ENCODE measurements at regions not wholly inside any gene's neighbourhood (a gene's known extent, or its start where the extent isn't known, plus 50 kb on each side); places are given as distances from the start of the nearest gene placed in this dataset.
"Not testable (repeated sequence)": the region's sequence is repeated elsewhere in the genome, so short reads cannot be mapped to it uniquely, and the experiment has no call there.

GRCh38 chr3:176032043-176032442, 1165.2 kb downstream of the TBL1XR1 start:
- no peak for DNase-seq

GRCh38 chr3:176016203-176016602, 1157.1 kb downstream of the NAALADL2 start:
- not testable (repeated sequence) for DNase-seq

DNA sequence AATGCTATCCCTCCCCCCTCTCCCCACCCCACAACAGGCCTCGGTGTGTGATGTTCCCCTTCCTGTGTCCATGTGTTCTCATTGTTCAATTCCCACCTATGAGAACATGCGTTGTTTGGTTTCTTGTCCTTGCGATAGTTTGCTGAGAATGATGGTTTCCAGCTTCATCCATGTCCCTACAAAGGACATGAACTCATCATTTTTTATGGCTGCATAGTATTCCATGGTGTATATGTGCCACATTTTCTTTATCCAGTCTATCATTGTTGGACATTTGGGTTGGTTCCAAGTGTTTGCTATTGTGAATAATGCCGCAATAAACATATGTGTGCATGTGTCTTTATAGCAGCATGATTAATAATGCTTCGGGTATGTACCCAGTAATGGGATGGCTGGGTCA, 1156.1 kb downstream of the NAALADL2 start:
- DNase-seq: not testable (repeated sequence)

- no peak for DNase-seq
These were observed 1150.1 kb downstream of the NAALADL2 start for GRCh38 chr3:176009256-176009655.

GRCh38 chr3:176005564-176005963, 1146.4 kb downstream of the NAALADL2 start:
- no peak for DNase-seq

DNA sequence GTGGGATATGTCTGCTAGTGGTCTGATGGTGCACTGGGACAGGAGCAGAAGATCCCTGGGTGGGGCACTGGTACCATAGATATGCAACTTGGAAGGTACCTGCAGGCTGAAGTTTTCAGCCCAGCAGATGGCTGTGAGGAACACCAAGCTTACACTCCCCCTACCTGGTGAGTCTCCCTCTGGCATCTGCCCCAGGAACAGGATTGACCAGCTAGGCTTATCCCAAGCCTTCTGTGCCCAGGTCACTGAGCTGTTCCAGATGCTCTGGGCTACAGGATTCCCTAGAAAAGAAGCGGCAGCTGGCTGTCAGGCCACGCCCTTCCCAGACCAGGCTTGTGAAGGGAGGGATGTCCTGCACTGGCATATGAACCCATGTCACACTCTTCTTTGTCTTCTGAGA, 1130.0 kb downstream of the NAALADL2 start:
- no peak for DNase-seq

GRCh38 chr3:175988401-175988800, 1129.3 kb downstream of the NAALADL2 start:
- no peak for DNase-seq

DNA sequence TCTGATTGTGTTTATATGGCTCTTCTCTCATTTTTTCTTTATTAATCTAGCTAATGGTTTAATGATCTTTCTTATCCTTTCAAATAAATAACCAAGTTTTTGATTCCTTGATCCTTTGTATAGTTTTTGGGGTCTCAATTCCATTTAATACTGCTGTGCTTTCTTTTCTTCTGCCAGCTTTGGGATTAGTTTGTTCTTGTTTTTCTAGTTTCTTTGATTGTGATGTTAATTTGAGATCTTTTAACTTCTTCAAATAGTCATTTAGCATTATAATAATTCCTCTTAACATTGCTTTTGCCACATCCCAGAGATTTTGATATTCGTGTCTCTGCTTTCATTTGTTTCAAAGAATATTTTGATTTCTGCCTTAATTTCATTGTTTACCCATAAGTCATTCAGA, 1126.6 kb downstream of the NAALADL2 start:
- no peak for DNase-seq

GRCh38 chr3:175983379-175983778, 1124.2 kb downstream of the NAALADL2 start:
- DNase-seq: no peak

GRCh38 chr3:175980486-175981090, 1121.5 kb downstream of the NAALADL2 start:
- no peak for DNase-seq

DNA sequence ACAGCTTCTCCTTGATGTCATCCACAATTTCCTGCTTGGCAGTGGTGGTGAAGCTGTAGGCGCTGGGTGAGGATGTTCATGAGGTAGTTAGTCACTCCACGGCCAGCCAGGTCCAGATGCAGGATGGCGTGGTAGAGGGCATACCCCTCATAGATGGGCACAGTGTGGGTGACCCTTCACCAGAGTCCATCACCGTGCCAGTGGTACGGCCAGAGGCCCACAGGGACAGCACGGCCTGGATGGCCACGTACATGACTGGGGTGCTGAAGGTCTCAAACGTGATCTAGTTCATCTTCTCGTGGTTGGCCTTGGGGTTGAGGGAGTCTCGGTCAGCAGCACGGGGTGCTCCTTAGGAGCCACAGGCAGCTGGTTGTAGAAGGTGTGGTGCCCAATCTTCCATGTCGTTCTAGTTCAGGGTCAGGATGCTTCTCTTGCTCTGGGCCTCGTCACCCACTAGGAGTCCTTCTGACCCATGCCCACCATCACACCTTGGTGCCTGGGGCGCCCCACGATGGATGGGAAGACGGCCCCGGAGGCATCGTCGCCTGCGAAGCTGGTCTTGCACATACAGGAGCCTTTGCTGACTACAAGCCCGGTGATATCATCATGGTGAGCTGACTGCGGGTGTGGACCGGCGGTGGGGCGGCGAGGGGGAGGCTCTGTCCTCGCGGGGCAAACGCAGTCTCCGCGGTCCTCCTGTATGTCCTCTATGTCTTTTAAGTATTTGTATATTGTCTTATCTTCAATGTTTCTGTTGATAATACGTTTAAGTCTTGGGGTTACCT, 1119.0 kb downstream of the NAALADL2 start:
- DNase-seq: no peak

GRCh38 chr3:175969456-175969855, 1110.3 kb downstream of the NAALADL2 start:
- no peak for DNase-seq

- DNase-seq: no peak
These were observed 1105.9 kb downstream of the NAALADL2 start for GRCh38 chr3:175965036-175965435.

DNA sequence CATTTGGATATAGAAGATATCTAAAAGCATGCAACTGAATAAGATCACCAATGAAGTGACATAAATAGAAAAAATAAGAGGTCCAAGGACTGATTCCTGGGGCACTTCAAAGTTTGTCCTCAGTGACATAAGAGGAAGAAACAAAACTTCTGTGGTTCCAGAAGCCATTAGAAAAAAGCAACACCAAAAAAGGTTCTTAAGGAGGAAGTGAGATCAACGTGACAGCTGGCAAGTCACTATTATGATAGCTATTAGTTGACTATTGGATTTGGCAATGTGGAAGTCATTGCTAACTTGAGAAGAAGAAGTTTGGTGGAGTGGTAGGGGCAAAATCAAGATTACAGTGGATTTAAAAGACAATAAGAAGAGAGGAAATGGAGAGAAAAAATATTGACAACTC, 1098.3 kb downstream of the NAALADL2 start:
- DNase-seq: no peak

GRCh38 chr3:175956964-175957363, 1097.8 kb downstream of the NAALADL2 start:
- no peak for DNase-seq

DNA sequence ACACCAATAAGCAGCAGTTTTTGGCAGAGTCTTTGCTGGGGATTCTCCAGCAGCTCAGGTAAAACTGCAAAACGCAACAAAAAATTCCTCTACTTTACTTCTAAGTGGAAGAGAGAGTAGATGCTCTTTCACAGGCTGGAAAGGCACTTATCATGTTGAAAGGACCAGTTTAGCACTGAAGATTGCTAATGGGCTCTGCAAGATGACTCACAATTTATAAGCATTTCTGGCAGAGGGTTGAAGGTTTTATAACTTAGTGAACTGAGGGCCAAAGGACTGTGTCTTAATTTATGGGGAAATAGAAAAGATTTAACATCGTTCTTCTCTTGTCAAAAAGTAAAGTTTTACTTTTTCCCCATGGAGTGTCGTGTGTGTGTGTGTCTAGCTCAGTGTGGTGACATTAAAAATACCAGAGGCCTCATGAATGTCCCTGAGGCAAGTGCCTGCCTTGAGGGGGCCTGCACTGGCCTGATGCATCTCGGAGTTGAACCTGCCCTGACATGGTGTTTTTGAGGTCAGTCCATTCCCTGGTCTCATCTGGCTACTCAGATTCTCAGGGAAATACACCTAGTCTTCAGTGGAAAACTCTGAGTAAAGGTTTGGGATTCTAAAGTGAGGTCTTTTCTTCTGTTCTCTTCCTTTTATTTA, 1092.0 kb downstream of the NAALADL2 start:
- no peak for DNase-seq

DNA sequence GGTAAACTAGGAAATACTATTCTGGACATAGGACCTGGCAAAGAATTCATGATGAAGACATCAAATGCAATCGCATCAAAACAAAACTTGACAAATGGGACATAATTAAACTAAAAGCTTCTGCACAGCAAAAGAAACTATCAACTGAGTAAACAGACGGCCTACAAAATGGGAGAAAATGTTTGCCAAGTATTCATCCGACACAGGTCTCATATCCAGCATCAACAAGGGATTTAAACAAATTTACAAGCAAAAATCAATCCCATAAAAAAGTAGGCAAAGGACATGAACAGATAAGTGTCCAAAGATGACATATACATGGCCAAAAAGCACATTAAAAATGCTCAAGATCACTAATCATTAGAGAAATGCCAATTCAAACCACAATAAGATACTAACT, 1088.9 kb downstream of the NAALADL2 start:
- DNase-seq: no peak

DNA sequence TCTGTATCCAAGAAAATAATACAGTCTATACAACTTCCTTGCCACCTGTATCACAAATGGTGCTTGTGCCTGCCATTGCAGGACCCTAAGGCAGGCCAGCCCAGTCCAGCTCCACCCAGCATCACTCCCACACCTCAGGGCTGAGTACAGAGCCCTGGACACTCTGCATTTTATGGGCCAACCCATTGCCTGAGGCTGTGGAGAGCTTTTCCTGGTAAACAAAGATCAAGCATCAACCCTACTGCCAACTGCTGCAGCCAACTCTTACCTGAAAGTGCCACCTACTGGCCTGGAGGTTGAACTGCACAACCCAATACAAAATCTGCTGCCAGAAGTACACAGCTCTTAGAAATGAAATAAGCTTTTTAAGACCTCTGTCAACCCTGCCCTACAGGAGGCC, 1082.2 kb downstream of the NAALADL2 start:
- DNase-seq: no peak

GRCh38 chr3:175940881-175941280, 1081.7 kb downstream of the NAALADL2 start:
- DNase-seq: no peak

DNA sequence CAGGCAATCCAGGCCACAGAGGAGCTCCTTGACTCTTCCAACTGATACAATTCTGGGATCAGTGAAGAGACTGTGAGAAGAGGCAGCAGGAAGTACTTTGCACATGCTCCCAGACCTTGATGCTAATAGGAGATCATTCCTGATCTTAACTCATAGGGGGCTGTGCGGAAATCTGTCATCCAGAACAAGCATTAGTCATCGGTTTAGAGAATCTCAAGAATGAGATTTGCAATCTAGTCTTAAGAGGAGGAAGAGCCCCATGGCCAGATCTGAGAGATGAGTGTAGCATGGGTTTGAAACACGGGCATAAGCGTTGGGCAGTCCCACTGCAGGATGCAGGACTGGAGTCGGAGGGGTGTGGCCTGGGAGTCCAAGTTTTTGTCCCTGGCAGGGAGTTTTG, 1081.1 kb downstream of the NAALADL2 start:
- DNase-seq: no peak

DNA sequence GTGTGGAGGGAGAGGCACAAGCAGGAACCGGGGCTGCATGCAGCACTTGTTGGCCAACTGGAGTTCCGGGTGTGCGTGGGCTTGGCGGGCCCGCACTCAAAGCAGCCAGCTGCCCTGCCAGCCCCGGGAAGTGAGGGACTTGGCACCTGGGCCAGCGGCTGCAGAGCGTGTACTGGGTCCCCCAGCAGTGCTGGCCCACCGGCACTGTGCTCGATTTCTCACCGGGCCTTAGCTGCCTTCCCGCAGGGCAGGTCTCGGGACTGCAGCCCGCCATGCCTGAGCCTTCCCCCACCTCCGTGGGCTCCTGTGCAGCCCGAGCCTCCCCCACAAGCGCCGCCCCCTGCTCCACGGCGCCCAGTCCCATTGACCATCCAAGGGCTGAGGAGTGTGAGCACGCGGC, 1078.2 kb downstream of the NAALADL2 start:
- not testable (repeated sequence) for DNase-seq

DNA sequence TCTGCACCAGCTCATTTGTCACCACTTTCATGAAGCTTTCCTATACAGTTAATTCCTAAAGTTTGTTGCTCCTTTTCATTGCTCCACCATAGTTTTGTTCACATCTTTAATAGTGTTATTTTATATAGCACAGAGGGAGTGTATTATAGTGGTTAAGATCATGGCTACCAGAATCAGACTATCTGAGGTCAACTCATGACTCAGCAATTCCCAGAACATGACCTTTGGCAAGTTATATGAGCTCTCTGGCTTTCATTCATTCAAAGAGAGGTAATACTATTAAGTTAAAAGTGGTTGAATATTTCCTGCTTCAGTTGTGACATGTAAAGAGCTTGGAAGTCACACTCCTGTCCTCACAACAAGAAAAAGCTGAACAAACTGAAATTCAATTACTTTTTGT, 1073.5 kb downstream of the NAALADL2 start:
- DNase-seq: no peak

DNA sequence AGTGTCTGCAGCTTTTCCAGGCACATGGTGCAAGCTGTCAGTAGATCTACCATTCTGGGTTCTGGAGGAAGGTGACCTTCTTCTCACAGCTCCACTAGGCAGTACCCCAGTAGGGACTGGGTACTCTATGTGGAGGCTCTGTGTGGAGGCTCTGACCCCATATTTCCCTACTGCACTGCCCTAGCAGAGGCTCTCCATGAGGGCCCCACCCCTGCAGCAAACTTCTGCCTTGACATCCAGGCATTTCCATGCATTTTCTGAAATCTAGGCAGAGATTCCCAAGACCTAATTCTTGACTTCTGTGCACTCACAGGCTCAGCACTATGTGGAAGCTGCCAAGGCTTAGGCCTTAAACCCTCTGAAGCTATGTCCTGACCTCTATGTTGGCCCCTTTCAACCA, 1060.0 kb downstream of the NAALADL2 start:
- no peak for DNase-seq
